ENCODE measurements at regions not wholly inside any gene's neighbourhood (a gene's known extent, or its start where the extent isn't known, plus 50 kb on each side); places are given as distances from the start of the nearest gene placed in this dataset.

GRCh38 chr4:128463006-128463405 lies 175.4 kb upstream of the PGRMC2 start:
- DNase-seq = no peak
- intact Hi-C loops (cut with DNase I; ENCODE audit: low total_unique reads) = no loop called here

GRCh38 chr4:128462103-128462783 lies 174.6 kb upstream of the PGRMC2 start:
- Histone ChIP-seq H3K27me3 (no peaks in the 10 kb centered on the region), H3K36me3 (no peaks in the 10 kb centered on the region), H3K27ac (no peak overlapping the region), H3K4me1 (peaks cover 0 to 5% (median 0%) of the 10 kb centered on the region in 4 donors), H3K4me3 (no peak overlapping the region), H3K9me3 (no peaks in the 10 kb centered on the region)
- intact Hi-C loops (cut with DNase I; ENCODE audit: low total_unique reads) = no loop called here
- TF ChIP-seq CTCF (IDR thresholded peaks at IDR 0.05) = no peak
- no peak for DNase-seq
- 87 to 93% (median 90%) methylated on average over 8 of the region's 8 CpGs for WGBS, 5 donors

More at GRCh38 chr4:128463006-128463405, 175.4 kb upstream of the PGRMC2 start:
- WGBS, 5 donors = 95 to 100% (median 96%) methylated on average over 2 of the region's 2 CpGs
- H3K4me1 ChIP-seq = peaks cover 0 to 7% (median 1%) of the 10 kb centered on the region in 4 donors
- H3K36me3 ChIP-seq = no peaks in the 10 kb centered on the region
- no peaks in the 10 kb centered on the region for H3K9me3 ChIP-seq
- H3K4me3 ChIP-seq = no peak overlapping the region
- H3K27ac ChIP-seq = no peak overlapping the region
- TF ChIP-seq POLR2AphosphoS5 (IDR thresholded peaks at IDR 0.05) (no peak), EP300 (IDR thresholded peaks at IDR 0.05) (no peak), CTCF (IDR thresholded peaks at IDR 0.05) (no peak), POLR2A (IDR thresholded peaks at IDR 0.05) (no peak)
- H3K27me3 ChIP-seq = no peaks in the 10 kb centered on the region

GRCh38 chr4:128461291-128462102 lies 173.9 kb upstream of the PGRMC2 start:
- peaks cover 0 to 5% (median 0%) of the 10 kb centered on the region in 4 donors for H3K4me1 ChIP-seq
- H3K27me3 ChIP-seq = no peaks in the 10 kb centered on the region
- no peaks in the 10 kb centered on the region for H3K9me3 ChIP-seq
- WGBS, 5 donors = 46 to 56% (median 55%) methylated on average over 5 of the region's 5 CpGs
- peak in 1 of 2 donors; percentile 19 for DNase-seq
- intact Hi-C loops (cut with DNase I; ENCODE audit: low total_unique reads) = no loop called here
- no peaks in the 10 kb centered on the region for H3K36me3 ChIP-seq
- TF ChIP-seq CTCF (IDR thresholded peaks at IDR 0.05) = no peak
- TF ChIP-seq POLR2AphosphoS5 (IDR thresholded peaks at IDR 0.05) = no peak
- no peak for TF ChIP-seq POLR2A (IDR thresholded peaks at IDR 0.05)
- no peak for TF ChIP-seq EP300 (IDR thresholded peaks at IDR 0.05)
- no peak overlapping the region for H3K4me3 ChIP-seq
- peak overlapping the region in 3 of 5 donors; percentile 8 to 30 (median 27) for H3K27ac ChIP-seq

GRCh38 chr4:128459547-128459946 lies 171.9 kb upstream of the PGRMC2 start:
- WGBS, 5 donors = 57 to 92% (median 74%) methylated on average over 3 of the region's 3 CpGs
- no peak for DNase-seq
- intact Hi-C loops (cut with DNase I; ENCODE audit: low total_unique reads) = loop anchor here (10.0 kb wide), 1 partner anchor 405 kb away; no protein-coding TSS in a partner anchor

More at GRCh38 chr4:128459547-128459946, 171.9 kb upstream of the PGRMC2 start:
- Histone ChIP-seq H3K27me3 (no peaks in the 10 kb centered on the region), H3K27ac (no peak overlapping the region), H3K36me3 (no peaks in the 10 kb centered on the region), H3K4me3 (no peak overlapping the region), H3K9me3 (no peaks in the 10 kb centered on the region), H3K4me1 (peaks cover 0 to 14% (median 0%) of the 10 kb centered on the region in 4 donors)
- TF ChIP-seq POLR2AphosphoS5 (IDR thresholded peaks at IDR 0.05) (no peak), POLR2A (IDR thresholded peaks at IDR 0.05) (no peak), CTCF (IDR thresholded peaks at IDR 0.05) (no peak), EP300 (IDR thresholded peaks at IDR 0.05) (no peak)
